IMR-90 (cell line): ENCODE measurements at regions not wholly inside any gene's neighbourhood (a gene's known extent, or its start where the extent isn't known, plus 50 kb on each side); places are given as distances from the start of the nearest gene placed in this dataset.

ENCODE experiments used
- ATAC-seq: fragments of 200-7000 bp; cut with Tn5 transposase; 2 replicates; pipeline ENCODE4 v1.9.1; 2020; ENCODE audit warnings: low read depth, mild to moderate bottlenecking, moderate library complexity
- BruUV-seq: library from RNA; stranded (reverse); fragments of 400-500 nt; replicated peaks from 2 replicates; lab custom pipeline; 2021; lab: Mats Ljungman, UMichigan
- CTCF ChIA-PET: fragments of 300-600 bp; formaldehyde crosslinking; extraction: SDS; loops from one replicate; lab custom pipeline; 2021; ENCODE audit warnings: antibody characterized with exemption; lab: Yijun Ruan, JAX
- POLR2A ChIA-PET: fragments of 300-600 bp; sonication (Branson Sonifier 250); formaldehyde crosslinking; loops from one replicate; lab custom pipeline; 2022; ENCODE audit warnings: antibody characterized with exemption; ENCODE audit not compliant: unreplicated experiment; lab: Charles Lee
- DNase-seq: peaks from one replicate; pipeline ENCODE4 v3.0.0; 2013
- H2AFZ ChIP-seq: replicated peaks from 2 replicates; pipeline ENCODE3; 2013; ENCODE audit warnings: low read length, mild to moderate bottlenecking; ENCODE audit not compliant: poor library complexity
- H2AK5ac ChIP-seq: 2 replicates; pipeline ENCODE4 v1.6.1; 2013; ENCODE audit warnings: low read depth, low read length, inconsistent platforms
- H2AK9ac ChIP-seq: replicated peaks from 2 replicates; pipeline ENCODE3; 2013; ENCODE audit warnings: mild to moderate bottlenecking, low read depth, low read length, moderate library complexity; ENCODE audit not compliant: poor library complexity
- H2BK120ac ChIP-seq: 2 replicates; pipeline ENCODE4 v1.6.1; 2013; ENCODE audit warnings: low read depth, low read length, inconsistent platforms
- H2BK15ac ChIP-seq: 3 replicates; pipeline ENCODE4 v1.6.1; 2013; ENCODE audit warnings: low read depth, low read length, inconsistent platforms
- H2BK20ac ChIP-seq: 2 replicates; pipeline ENCODE4 v1.6.1; 2013; ENCODE audit warnings: low read depth, mild to moderate bottlenecking, inconsistent platforms, low read length, moderate library complexity
- H2BK5ac ChIP-seq: 2 replicates; pipeline ENCODE4 v1.6.1; 2013; ENCODE audit warnings: mild to moderate bottlenecking, low read depth, low read length, inconsistent platforms; ENCODE audit not compliant: poor library complexity, severe bottlenecking
- H3K14ac ChIP-seq: replicated peaks from 2 replicates; pipeline ENCODE4 v1.6.1; 2013; ENCODE audit warnings: low read depth, low read length, inconsistent platforms
- H3K18ac ChIP-seq: 2 replicates; pipeline ENCODE4 v1.6.1; 2013; ENCODE audit warnings: low read depth, low read length, control low read depth
- H3K23ac ChIP-seq: 2 replicates; pipeline ENCODE4 v1.6.1; 2013; ENCODE audit warnings: low read depth, low read length, inconsistent platforms
- H3K27ac ChIP-seq: 2 replicates; pipeline ENCODE4 v1.5.1; 2013; ENCODE audit warnings: mild to moderate bottlenecking, control low read depth, low read length; ENCODE audit not compliant: insufficient read depth
- H3K27me3 ChIP-seq: 2 replicates; pipeline ENCODE4 v1.6.1; 2013; ENCODE audit warnings: low read length; ENCODE audit not compliant: control insufficient read depth, insufficient read depth
- H3K36me3 ChIP-seq: 2 replicates; pipeline ENCODE4 v1.6.1; 2013; ENCODE audit warnings: low read length, mixed read lengths; ENCODE audit not compliant: control insufficient read depth, insufficient read depth
- H3K4ac ChIP-seq: 2 replicates; pipeline ENCODE4 v1.6.1; 2013; ENCODE audit warnings: low read depth, low read length, inconsistent platforms
- H3K4me1 ChIP-seq: 2 replicates; pipeline ENCODE4 v1.6.1; 2013; ENCODE audit warnings: low read length, mixed read lengths; ENCODE audit not compliant: control insufficient read depth, insufficient read depth
- H3K4me2 ChIP-seq: 2 replicates; pipeline ENCODE4 v1.6.1; 2013; ENCODE audit warnings: low read depth, mild to moderate bottlenecking, control low read depth, low read length, moderate library complexity
- H3K4me3 ChIP-seq: 2 replicates; pipeline ENCODE4 v1.5.1; 2013; ENCODE audit warnings: low read depth, mild to moderate bottlenecking, control low read depth, low read length, moderate library complexity; ENCODE audit not compliant: insufficient read depth
- H3K56ac ChIP-seq: 2 replicates; pipeline ENCODE4 v1.6.1; 2013; ENCODE audit warnings: low read length, inconsistent platforms; ENCODE audit not compliant: insufficient read depth; ENCODE audit errors: extremely low read depth
- H3K79me1 ChIP-seq, 2 experiments: 2 replicates each; pipeline ENCODE4 v1.6.1; 2013; ENCODE audit warnings: low read length in 2 of 2, inconsistent platforms in 1 of 2, low read depth in 1 of 2
- H3K9ac ChIP-seq: 2 replicates; pipeline ENCODE4 v1.6.1; 2013; ENCODE audit warnings: low read depth, low read length, control low read depth
- H3K9me1 ChIP-seq: 2 replicates; pipeline ENCODE4 v1.6.1; 2013; ENCODE audit warnings: low read length, inconsistent platforms; ENCODE audit not compliant: insufficient read depth
- H3K9me3 ChIP-seq: 2 replicates; pipeline ENCODE4 v1.6.1; 2013; ENCODE audit warnings: low read length; ENCODE audit not compliant: control insufficient read depth, insufficient read depth
- H4K20me1 ChIP-seq: 2 replicates; pipeline ENCODE4 v1.6.1; 2013; ENCODE audit warnings: low read length, inconsistent platforms; ENCODE audit not compliant: insufficient read depth
- H4K5ac ChIP-seq: 2 replicates; pipeline ENCODE4 v1.6.1; 2013; ENCODE audit warnings: mild to moderate bottlenecking, low read depth, low read length, control low read depth
- H4K8ac ChIP-seq, 2 experiments: 2 replicates each; pipeline ENCODE4 v1.6.1; 2013; ENCODE audit warnings: low read depth in 2 of 2, low read length in 2 of 2, control low read depth in 1 of 2, inconsistent platforms in 1 of 2
- H4K91ac ChIP-seq: 2 replicates; pipeline ENCODE4 v1.6.1; 2013; ENCODE audit warnings: low read depth, low read length, inconsistent platforms; ENCODE audit not compliant: insufficient read depth
- BHLHE40 ChIP-seq: fragments of 150-350 bp; IDR thresholded peaks from 2 replicates; pipeline ENCODE4 v1.6.1; 2016; ENCODE audit warnings: mild to moderate bottlenecking, low read depth, low read length
- CEBPB ChIP-seq: IDR thresholded peaks from 2 replicates; pipeline ENCODE4 v1.6.1; 2012; ENCODE audit warnings: low read depth, low read length, improper control_type of control experiment
- CHD1 ChIP-seq: IDR thresholded peaks from 2 replicates; pipeline ENCODE4 v1.6.1; 2012; ENCODE audit warnings: low read depth, low read length, improper control_type of control experiment
- CTCF ChIP-seq: conservative IDR thresholded peaks from 2 replicates; pipeline ENCODE4 v1.5.1; 2012; ENCODE audit warnings: mild to moderate bottlenecking, low read depth, low read length, improper control_type of control experiment
- ELK1 ChIP-seq: fragments of 150-350 bp; IDR thresholded peaks from 2 replicates; pipeline ENCODE4 v1.6.1; 2016; ENCODE audit warnings: low read depth, mild to moderate bottlenecking, low read length, moderate library complexity, borderline replicate concordance
- FOS ChIP-seq: fragments of 150-350 bp; IDR thresholded peaks from 2 replicates; pipeline ENCODE4 v1.6.1; 2016; ENCODE audit warnings: low read depth, low read length
- MAFK ChIP-seq: IDR thresholded peaks from 2 replicates; pipeline ENCODE4 v1.6.1; 2012; ENCODE audit warnings: low read depth, low read length, improper control_type of control experiment
- MAZ ChIP-seq: IDR thresholded peaks from 2 replicates; pipeline ENCODE4 v1.6.1; 2012; ENCODE audit warnings: low read depth, mild to moderate bottlenecking, low read length, improper control_type of control experiment, moderate library complexity, borderline replicate concordance
- MXI1 ChIP-seq: IDR thresholded peaks from 2 replicates; pipeline ENCODE4 v1.6.1; 2012; ENCODE audit warnings: low read depth, mild to moderate bottlenecking, low read length, moderate library complexity, borderline replicate concordance
- NFE2L2 ChIP-seq: fragments of 150-350 bp; IDR thresholded peaks from 2 replicates; pipeline ENCODE4 v1.6.1; 2016; ENCODE audit warnings: low read depth, mild to moderate bottlenecking, low read length
- POLR2A ChIP-seq: IDR thresholded peaks from 2 replicates; pipeline ENCODE4 v1.6.1; 2012; ENCODE audit warnings: mild to moderate bottlenecking, low read depth, low read length
- RAD21 ChIP-seq: IDR thresholded peaks from 2 replicates; pipeline ENCODE4 v1.6.1; 2012; ENCODE audit warnings: low read length, improper control_type of control experiment
- RCOR1 ChIP-seq: IDR thresholded peaks from 2 replicates; pipeline ENCODE4 v1.6.1; 2012; ENCODE audit warnings: mild to moderate bottlenecking, low read length, improper control_type of control experiment; ENCODE audit not compliant: insufficient replicate concordance
- RFX5 ChIP-seq: IDR thresholded peaks from 2 replicates; pipeline ENCODE4 v1.8.0; 2012; ENCODE audit warnings: low read depth, mild to moderate bottlenecking, low read length, moderate library complexity
- SMC3 ChIP-seq: fragments of 150-350 bp; IDR thresholded peaks from 2 replicates; pipeline ENCODE4 v1.6.1; 2016; ENCODE audit warnings: low read depth, mild to moderate bottlenecking, antibody characterized with exemption, low read length, moderate library complexity
- USF2 ChIP-seq: fragments of 150-350 bp; IDR thresholded peaks from 2 replicates; pipeline ENCODE4 v1.6.1; 2017; ENCODE audit warnings: mild to moderate bottlenecking, antibody characterized with exemption, low read length, low read depth
- WGBS, 2 experiments: methylation state at CpG; one replicate each; pipeline versions ENCODE4 v1.1.5 to v1.1.7; 2013; ENCODE audit warnings: missing lambda C conversion rate in 2 of 2; ENCODE audit not compliant: insufficient read length in 1 of 2; ENCODE audit errors: extremely low coverage in 2 of 2; 5-methylcytosine and 5-hydroxymethylcytosine counted together
- dilution Hi-C: fragments of 300-500 bp; cut with HindIII; formaldehyde crosslinking; loops from one replicate; pipeline ENCODE4 v1.14.3; 2018; ENCODE audit warnings: low sequenced_read_pairs; ENCODE audit not compliant: unreplicated experiment
- in situ Hi-C: fragments of 300-500 bp; cut with MboI; formaldehyde crosslinking; loops from 3 replicates; pipeline ENCODE4 v1.14.3; 2019; ENCODE audit warnings: low sequenced_read_pairs, inconsistent platforms, mixed read lengths
- intact Hi-C: fragments of 100-400 bp; cut with micrococcal nuclease; formaldehyde crosslinking; loops from 2 replicates; pipeline ENCODE4 v1.10.0; 2022

- no CpG with 5 or more reads among the region's 2 CpGs for WGBS, 2 experiments
- Histone ChIP-seq H3K4me2 (no peak overlapping the region), H3K18ac (no peak overlapping the region), H3K56ac (no peak overlapping the region), H2BK5ac (no peak overlapping the region), H3K4me3 (no peak overlapping the region), H3K36me3 (no peaks in the 10 kb centered on the region), H4K20me1 (no peaks in the 10 kb centered on the region), H3K9me1 (no peaks in the 10 kb centered on the region), H3K23ac (no peak overlapping the region), H3K4me1 (no peaks in the 10 kb centered on the region), H4K8ac (no peak overlapping the region), H2AK5ac (no peak overlapping the region), H3K9me3 (no peaks in the 10 kb centered on the region), H4K5ac (no peak overlapping the region), H3K27ac (no peak overlapping the region), H2BK120ac (no peak overlapping the region), H3K14ac (no peak overlapping the region), H2BK20ac (no peak overlapping the region), H3K27me3 (no peaks in the 10 kb centered on the region), H3K4ac (no peak overlapping the region), H2BK15ac (no peak overlapping the region), H2AFZ (no peak overlapping the region), H3K79me1 (no peaks in the 10 kb centered on the region), H4K91ac (no peak overlapping the region), H2AK9ac (no peak overlapping the region), H3K9ac (no peak overlapping the region)
- intact Hi-C loops: no loop called here
- dilution Hi-C loops: no loop called here
- no peak for DNase-seq
- BruUV-seq: no TSS peak
- POLR2A ChIA-PET: interaction anchor here (0.6 kb wide), 1 partner anchor 1172 kb away, joined by 3 read pairs; no protein-coding TSS in a partner anchor
- CTCF ChIA-PET: no interaction called here
- in situ Hi-C loops: no loop called here
- no peak for TF ChIP-seq RAD21
- no peak for TF ChIP-seq SMC3
- TF ChIP-seq CTCF: no peak
- TF ChIP-seq FOS: no peak
- no peak for TF ChIP-seq MAZ
- TF ChIP-seq RFX5: no peak
- no peak for TF ChIP-seq MXI1
- TF ChIP-seq MAFK: no peak
- TF ChIP-seq CEBPB: no peak
- no peak for TF ChIP-seq RCOR1
- TF ChIP-seq USF2: no peak
- TF ChIP-seq ELK1: no peak
- no peak for TF ChIP-seq BHLHE40
- TF ChIP-seq CHD1: no peak
- TF ChIP-seq POLR2A: no peak
- no peak for TF ChIP-seq NFE2L2
- no peak for ATAC-seq
These were observed 112.2 kb upstream of the ZNF608 start for GRCh38 chr5:124858612-124859011.
